Keratinocyte (primary cell): ENCODE measurements at regions not wholly inside any gene's neighbourhood (a gene's known extent, or its start where the extent isn't known, plus 50 kb on each side); places are given as distances from the start of the nearest gene placed in this dataset.

Experiments
- DNase-seq: peaks from one replicate; pipeline ENCODE4 v3.0.0-alpha.2; 2011; ENCODE audit warnings: low read depth, missing footprints, low spot score
- FAIRE-seq: peaks from 2 replicates; lab custom pipeline; 2011; peaks lifted over from hg19 to GRCh38; lab: Jason Lieb, UNC
- H2AFZ ChIP-seq: 2 replicates; pipeline ENCODE4 v1.6.0; 2012; ENCODE audit warnings: low read length, control low read depth, inconsistent platforms; ENCODE audit not compliant: control insufficient read depth
- H3K27ac ChIP-seq: 2 replicates; pipeline ENCODE4 v1.5.1; 2011; ENCODE audit warnings: low read length; ENCODE audit not compliant: control insufficient read depth, insufficient read depth
- H3K27me3 ChIP-seq: 3 replicates; pipeline ENCODE4 v1.6.0; 2011; ENCODE audit warnings: low read length; ENCODE audit not compliant: control insufficient read depth, insufficient read depth; ENCODE audit errors: extremely low read depth
- H3K36me3 ChIP-seq, 2 experiments: 2 replicates in 1 of 2; 3 replicates in 1 of 2; pipeline ENCODE4 v1.5.1; 2011; ENCODE audit warnings: low read length in 2 of 2, mild to moderate bottlenecking in 1 of 2; ENCODE audit not compliant: control insufficient read depth in 2 of 2, insufficient read depth in 2 of 2; ENCODE audit errors: extremely low read depth in 1 of 2
- H3K4me1 ChIP-seq: 3 replicates; pipeline ENCODE4 v1.5.1; 2011; ENCODE audit warnings: low read length; ENCODE audit not compliant: control insufficient read depth, insufficient read depth; ENCODE audit errors: extremely low read depth
- H3K4me2 ChIP-seq: 3 replicates; pipeline ENCODE4 v1.6.0; 2011; ENCODE audit warnings: low read depth, low read length; ENCODE audit not compliant: control insufficient read depth, insufficient read depth; ENCODE audit errors: extremely low read depth
- H3K4me3 ChIP-seq, 3 experiments: fragments of 200-600 bp in 1 of 3; sonication (generic) in 1 of 3; 2 replicates in 2 of 3; 3 replicates in 1 of 3; pipeline ENCODE4 v1.5.1; 2011 to 2016; ENCODE audit warnings: low read length in 3 of 3, mild to moderate bottlenecking in 3 of 3, control low read depth in 2 of 3, inconsistent platforms in 1 of 3, low read depth in 1 of 3, mixed read lengths in 1 of 3, mixed run types in 1 of 3, moderate library complexity in 1 of 3; ENCODE audit not compliant: control insufficient read depth in 2 of 3, insufficient read depth in 2 of 3; ENCODE audit errors: extremely low read depth in 1 of 3
- H3K79me2 ChIP-seq: 2 replicates; pipeline ENCODE4 v1.6.0; 2012; ENCODE audit warnings: low read length; ENCODE audit not compliant: control insufficient read depth, insufficient read depth
- H3K9ac ChIP-seq: 3 replicates; pipeline ENCODE4 v1.6.0; 2011; ENCODE audit warnings: low read length; ENCODE audit not compliant: control insufficient read depth, insufficient read depth; ENCODE audit errors: extremely low read depth
- H3K9me1 ChIP-seq: 3 replicates; pipeline ENCODE4 v1.6.0; 2011; ENCODE audit warnings: low read length; ENCODE audit not compliant: control insufficient read depth, insufficient read depth; ENCODE audit errors: extremely low read depth
- H3K9me3 ChIP-seq: 2 replicates; pipeline ENCODE4 v1.5.1; 2012; ENCODE audit warnings: low read depth, low read length; ENCODE audit not compliant: control insufficient read depth
- H4K20me1 ChIP-seq: 3 replicates; pipeline ENCODE4 v1.6.0; 2011; ENCODE audit warnings: low read length; ENCODE audit not compliant: control insufficient read depth, insufficient read depth; ENCODE audit errors: extremely low read depth
- CTCF ChIP-seq, 3 experiments: IDR thresholded peaks in 1 of 3; conservative IDR thresholded peaks in 1 of 3; optimal IDR thresholded peaks in 1 of 3; 2 replicates in 2 of 3; 3 replicates in 1 of 3; pipeline versions ENCODE3 to v1.5.1; 2011; ENCODE audit warnings: low read length in 3 of 3, mild to moderate bottlenecking in 3 of 3, moderate library complexity in 2 of 3, control low read depth in 1 of 3, inconsistent platforms in 1 of 3; ENCODE audit not compliant: insufficient read depth in 2 of 3; ENCODE audit errors: extremely low read depth in 1 of 3
- EZH2 ChIP-seq: IDR thresholded peaks from one replicate; pipeline ENCODE4 v1.6.1; 2012; ENCODE audit warnings: inconsistent platforms, mild to moderate bottlenecking, low read length, moderate library complexity
- dilution Hi-C: fragments of 300-500 bp; cut with MboI; formaldehyde crosslinking; loops from one replicate; pipeline ENCODE4 v1.7.0; 2020; ENCODE audit warnings: low sequenced_read_pairs; ENCODE audit not compliant: extremely low pct_ligation_motif_present

GRCh38 chr5:68834491-68834981 is 259.3 kb upstream of the SLC30A5 start:
- Histone ChIP-seq H3K27me3 (no peaks in the 10 kb centered on the region), H3K36me3 (no peaks in the 10 kb centered on the region), H3K9ac (no peak overlapping the region), H3K4me3 (no peak overlapping the region), H4K20me1 (no peaks in the 10 kb centered on the region), H3K4me2 (no peak overlapping the region), H3K27ac (no peak overlapping the region), H2AFZ (no peak overlapping the region), H3K9me1 (no peaks in the 10 kb centered on the region), H3K4me1 (peaks cover 4% of the 10 kb centered on the region), H3K79me2 (no peaks in the 10 kb centered on the region), H3K9me3 (no peaks in the 10 kb centered on the region)
- dilution Hi-C loops = no loop called here
- DNase-seq = no peak
- TF ChIP-seq CTCF (optimal IDR thresholded peaks at IDR 0.05 in 1 of 3, IDR thresholded peaks at IDR 0.05 in 1 of 3, conservative IDR thresholded peaks at IDR 0.05 in 1 of 3; ENCODE audit: extremely low read depth in 1 of 3, insufficient read depth in 2 of 3, low read length in 3 of 3) (no peak), EZH2 (no peak)
- FAIRE-seq = no peak

GRCh38 chr5:68838157-68838718 is 255.6 kb upstream of the SLC30A5 start:
- dilution Hi-C loops = no loop called here
- TF ChIP-seq EZH2 (no peak), CTCF (optimal IDR thresholded peaks at IDR 0.05 in 1 of 3, IDR thresholded peaks at IDR 0.05 in 1 of 3, conservative IDR thresholded peaks at IDR 0.05 in 1 of 3; ENCODE audit: extremely low read depth in 1 of 3, insufficient read depth in 2 of 3, low read length in 3 of 3) (no peak)
- no peak for DNase-seq
- Histone ChIP-seq H3K4me1 (peaks cover 4% of the 10 kb centered on the region), H3K36me3 (no peaks in the 10 kb centered on the region), H2AFZ (no peak overlapping the region), H3K9me3 (no peaks in the 10 kb centered on the region), H3K27me3 (no peaks in the 10 kb centered on the region), H3K9me1 (no peaks in the 10 kb centered on the region), H3K4me2 (no peak overlapping the region), H3K27ac (no peak overlapping the region), H3K9ac (no peak overlapping the region), H3K4me3 (no peak overlapping the region), H4K20me1 (no peaks in the 10 kb centered on the region), H3K79me2 (no peaks in the 10 kb centered on the region)
- FAIRE-seq = no peak
